CD14-positive monocyte (primary cell): ENCODE measurements at regions not wholly inside any gene's neighbourhood (a gene's known extent, or its start where the extent isn't known, plus 50 kb on each side); places are given as distances from the start of the nearest gene placed in this dataset.

Source experiments
- DNase-seq, 3 donors: peaks; one replicate each; pipeline ENCODE4 v3.0.0-alpha.2; 2011 to 2022
- H2AFZ ChIP-seq: 2 replicates; pipeline ENCODE4 v1.6.0; 2012; ENCODE audit warnings: mild to moderate bottlenecking, low read depth, low read length, inconsistent platforms; ENCODE audit not compliant: insufficient read depth, poor library complexity, severe bottlenecking
- H3K27ac ChIP-seq, 2 donors: 1 replicate in 1 of 2; 2 replicates in 1 of 2; pipeline ENCODE4 v1.5.1; 2012 to 2013; ENCODE audit warnings: low read length in 2 of 2, control low read depth in 1 of 2, inconsistent platforms in 1 of 2, low read depth in 1 of 2, mild to moderate bottlenecking in 1 of 2
- H3K27me3 ChIP-seq, 2 donors: one replicate each; pipeline versions ENCODE4 v1.6.0 to v1.6.1; 2011 to 2013; ENCODE audit warnings: low read length in 2 of 2; ENCODE audit not compliant: control insufficient read depth in 2 of 2, insufficient read depth in 2 of 2
- H3K36me3 ChIP-seq, 2 donors: replicated peaks in 1 of 2; 1 replicate in 1 of 2; 2 replicates in 1 of 2; pipeline versions ENCODE4 v1.5.1 to v1.6.1; 2012 to 2013; ENCODE audit warnings: low read length in 2 of 2, control low read depth in 1 of 2, inconsistent platforms in 1 of 2, mild to moderate bottlenecking in 1 of 2; ENCODE audit not compliant: insufficient read depth in 2 of 2, control insufficient read depth in 1 of 2
- H3K4me1 ChIP-seq, 2 donors: 1 replicate in 1 of 2; 2 replicates in 1 of 2; pipeline versions ENCODE4 v1.5.1 to v1.6.1; 2012 to 2013; ENCODE audit warnings: low read length in 2 of 2, control low read depth in 1 of 2, inconsistent platforms in 1 of 2, mild to moderate bottlenecking in 1 of 2, moderate library complexity in 1 of 2; ENCODE audit not compliant: insufficient read depth in 2 of 2, control insufficient read depth in 1 of 2
- H3K4me2 ChIP-seq: replicated peaks from 2 replicates; pipeline ENCODE3; 2012; ENCODE audit warnings: low read length, moderate library complexity, mild to moderate bottlenecking; ENCODE audit not compliant: poor library complexity, severe bottlenecking; ENCODE audit errors: extremely low read depth
- H3K4me3 ChIP-seq, 3 experiments: fragments of 200-600 bp in 1 of 3; sonication (generic) in 1 of 3; replicated peaks in 1 of 3; 1 replicate in 2 of 3; 2 replicates in 1 of 3; pipeline ENCODE4 v1.5.1; 2011 to 2013; ENCODE audit warnings: low read length in 3 of 3, mild to moderate bottlenecking in 3 of 3, control low read depth in 2 of 3, low read depth in 2 of 3, inconsistent platforms in 1 of 3, moderate library complexity in 1 of 3
- H3K79me2 ChIP-seq: 2 replicates; pipeline ENCODE4 v1.6.0; 2012; ENCODE audit warnings: mild to moderate bottlenecking, control low read depth, inconsistent platforms, low read length, moderate library complexity; ENCODE audit not compliant: insufficient read depth
- H3K9ac ChIP-seq: 2 replicates; pipeline ENCODE4 v1.6.0; 2017; ENCODE audit warnings: low read length, mild to moderate bottlenecking; ENCODE audit not compliant: insufficient read depth, poor library complexity, severe bottlenecking
- H3K9me3 ChIP-seq, 2 donors: replicated peaks in 1 of 2; 1 replicate in 1 of 2; 2 replicates in 1 of 2; pipeline versions ENCODE4 v1.5.1 to v1.6.1; 2012 to 2013; ENCODE audit warnings: low read length in 2 of 2, control low read depth in 1 of 2; ENCODE audit not compliant: control insufficient read depth in 1 of 2, insufficient read depth in 1 of 2
- H4K20me1 ChIP-seq: 2 replicates; pipeline ENCODE4 v1.6.0; 2012; ENCODE audit warnings: mild to moderate bottlenecking, low read length, control low read depth, moderate library complexity; ENCODE audit not compliant: insufficient read depth
- H3K27ac Mint-ChIP-seq, 7 donors: one replicate each; pipeline ENCODE4 v1.8.0; 2020; ENCODE audit warnings: mild to moderate bottlenecking in 7 of 7, mixed read lengths in 7 of 7, moderate library complexity in 6 of 7, inconsistent platforms in 2 of 7
- H3K27me3 Mint-ChIP-seq, 3 donors: one replicate each; pipeline ENCODE4 v1.8.0; 2021 to 2022; ENCODE audit warnings: low read depth in 3 of 3, mild to moderate bottlenecking in 3 of 3, mixed read lengths in 3 of 3, moderate library complexity in 3 of 3, inconsistent platforms in 1 of 3
- H3K36me3 Mint-ChIP-seq, 2 donors: one replicate each; pipeline ENCODE4 v1.8.0; 2020; ENCODE audit warnings: mixed read lengths in 2 of 2, inconsistent platforms in 1 of 2, mild to moderate bottlenecking in 1 of 2
- H3K4me1 Mint-ChIP-seq: one replicate; pipeline ENCODE4 v1.8.0; 2020; ENCODE audit warnings: mild to moderate bottlenecking, mixed read lengths
- H3K4me3 Mint-ChIP-seq, 2 donors: one replicate each; pipeline ENCODE4 v1.8.0; 2020; ENCODE audit warnings: mild to moderate bottlenecking in 2 of 2, mixed read lengths in 2 of 2, moderate library complexity in 1 of 2
- H3K9me3 Mint-ChIP-seq, 7 donors: one replicate each; pipeline ENCODE4 v1.8.0; 2020 to 2022; ENCODE audit warnings: mixed read lengths in 7 of 7, mild to moderate bottlenecking in 6 of 7, moderate library complexity in 6 of 7, inconsistent platforms in 2 of 7
- WGBS: methylation state at CpG from one replicate; pipeline ENCODE4 v1.1.5; 2013; ENCODE audit warnings: missing lambda C conversion rate; ENCODE audit not compliant: insufficient coverage; 5-methylcytosine and 5-hydroxymethylcytosine counted together
- intact Hi-C, 2 donors: fragments of 100-400 bp; cut with micrococcal nuclease; formaldehyde crosslinking; loops; one replicate each; pipeline versions ENCODE4 v1.15.0 to v1.15.1; 2023
- TF ChIP-seq, protein P1 (sequence below): fragments of 200-600 bp; IDR thresholded peaks from one replicate; pipeline ENCODE4 v1.8.0; 2022; ENCODE audit warnings: antibody characterized with exemption, mild to moderate bottlenecking

DNA sequence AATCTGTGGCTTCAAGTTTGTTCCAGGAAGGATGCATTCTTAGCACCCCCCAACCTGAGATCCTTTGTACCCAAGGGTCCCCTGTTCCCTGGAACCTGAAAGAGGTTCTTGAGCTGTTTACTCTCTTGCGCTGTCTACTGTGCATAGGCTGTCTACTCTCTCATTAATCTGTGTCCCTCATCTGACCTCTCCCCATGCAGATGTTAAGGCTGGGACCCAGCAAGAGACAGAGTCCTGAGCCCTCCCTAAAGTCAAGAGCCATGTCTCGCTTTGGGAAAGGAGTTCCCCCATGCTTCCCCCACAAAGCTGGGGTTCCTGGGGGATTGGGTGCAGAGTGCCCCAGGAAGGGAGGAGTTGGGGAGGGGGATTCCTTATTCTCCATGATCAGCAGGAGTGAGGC, 312.9 kb downstream of the CYP26B1 start:
- H3K27me3 Mint-ChIP-seq: peaks cover 0 to 5% (median 4%) of the 10 kb centered on the region in 3 donors

DNA sequence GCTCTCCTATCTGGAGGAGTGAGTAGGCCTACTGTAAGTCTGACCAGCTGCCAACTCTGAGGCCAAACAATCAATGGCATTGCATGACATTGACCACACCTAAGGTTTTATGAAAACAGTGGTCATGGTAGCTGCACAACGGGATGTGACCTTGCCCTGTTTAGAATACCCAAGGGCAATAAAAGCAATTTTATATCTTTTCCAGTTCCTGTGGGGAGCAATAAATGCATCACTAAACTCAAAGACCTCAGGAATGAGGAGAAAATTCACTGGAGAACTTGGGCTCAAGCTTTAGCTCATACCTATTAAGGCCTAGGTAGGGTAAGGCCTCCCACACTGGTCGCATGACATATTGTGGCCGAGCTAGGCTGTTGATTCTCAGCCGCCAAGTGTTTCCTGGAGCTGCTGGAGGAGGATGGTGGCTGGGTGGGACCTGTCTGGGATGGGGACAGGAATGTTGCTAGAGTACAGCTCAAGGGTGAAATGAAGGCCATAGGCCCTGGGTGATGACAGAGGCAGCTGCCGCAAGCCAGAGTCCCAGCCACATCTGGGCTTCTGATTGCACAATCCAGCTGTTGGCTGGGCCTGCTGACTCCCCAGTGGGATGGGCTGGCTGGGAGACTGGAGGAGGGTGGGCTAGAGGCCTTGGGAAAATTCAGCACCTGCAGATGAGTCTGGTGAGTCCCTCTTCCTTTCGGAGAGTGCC, 313.7 kb downstream of the CYP26B1 start:
- H3K4me3 ChIP-seq: no peak overlapping the region
- H3K79me2 ChIP-seq: no peaks in the 10 kb centered on the region
- no peak for DNase-seq
- no peaks in the 10 kb centered on the region for H3K27me3 ChIP-seq
- Mint-ChIP-seq H3K36me3 (no peaks in the 10 kb centered on the region), H3K9me3 (peaks cover 0 to 2% (median 0%) of the 10 kb centered on the region in 7 donors), H3K4me3 (no peak overlapping the region), H3K4me1 (no peaks in the 10 kb centered on the region), H3K27me3 (peaks cover 0 to 6% (median 4%) of the 10 kb centered on the region in 3 donors), H3K27ac (no peak overlapping the region)
- intact Hi-C loops: no loop called here
- H3K9me3 ChIP-seq: no peaks in the 10 kb centered on the region
- TF ChIP-seq, protein P1, sequence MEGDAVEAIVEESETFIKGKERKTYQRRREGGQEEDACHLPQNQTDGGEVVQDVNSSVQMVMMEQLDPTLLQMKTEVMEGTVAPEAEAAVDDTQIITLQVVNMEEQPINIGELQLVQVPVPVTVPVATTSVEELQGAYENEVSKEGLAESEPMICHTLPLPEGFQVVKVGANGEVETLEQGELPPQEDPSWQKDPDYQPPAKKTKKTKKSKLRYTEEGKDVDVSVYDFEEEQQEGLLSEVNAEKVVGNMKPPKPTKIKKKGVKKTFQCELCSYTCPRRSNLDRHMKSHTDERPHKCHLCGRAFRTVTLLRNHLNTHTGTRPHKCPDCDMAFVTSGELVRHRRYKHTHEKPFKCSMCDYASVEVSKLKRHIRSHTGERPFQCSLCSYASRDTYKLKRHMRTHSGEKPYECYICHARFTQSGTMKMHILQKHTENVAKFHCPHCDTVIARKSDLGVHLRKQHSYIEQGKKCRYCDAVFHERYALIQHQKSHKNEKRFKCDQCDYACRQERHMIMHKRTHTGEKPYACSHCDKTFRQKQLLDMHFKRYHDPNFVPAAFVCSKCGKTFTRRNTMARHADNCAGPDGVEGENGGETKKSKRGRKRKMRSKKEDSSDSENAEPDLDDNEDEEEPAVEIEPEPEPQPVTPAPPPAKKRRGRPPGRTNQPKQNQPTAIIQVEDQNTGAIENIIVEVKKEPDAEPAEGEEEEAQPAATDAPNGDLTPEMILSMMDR: no peak
- WGBS: 94% methylated on average over 5 of the region's 6 CpGs
- no peaks in the 10 kb centered on the region for H3K36me3 ChIP-seq
- H3K27ac ChIP-seq: no peak overlapping the region
- H3K9ac ChIP-seq: no peak overlapping the region
- no peak overlapping the region for H2AFZ ChIP-seq
- H3K4me1 ChIP-seq: no peaks in the 10 kb centered on the region
- no peak overlapping the region for H3K4me2 ChIP-seq
- H4K20me1 ChIP-seq: no peaks in the 10 kb centered on the region

More for the DNA sequence above, 312.9 kb downstream of the CYP26B1 start:
- intact Hi-C loops: no loop called here
- H3K4me3 ChIP-seq: no peak overlapping the region
- H3K4me1 Mint-ChIP-seq: no peaks in the 10 kb centered on the region
- no peak overlapping the region for H3K27ac ChIP-seq
- H3K36me3 Mint-ChIP-seq: no peaks in the 10 kb centered on the region
- H3K36me3 ChIP-seq: no peaks in the 10 kb centered on the region
- no peaks in the 10 kb centered on the region for H4K20me1 ChIP-seq
- no peak overlapping the region for H3K9ac ChIP-seq
- no peaks in the 10 kb centered on the region for H3K9me3 ChIP-seq
- no peaks in the 10 kb centered on the region for H3K27me3 ChIP-seq
- peak overlapping the region in 1 of 7 donors; percentile 4 for H3K27ac Mint-ChIP-seq
- DNase-seq: no peak
- no peaks in the 10 kb centered on the region for H3K4me1 ChIP-seq
- H3K4me2 ChIP-seq: no peak overlapping the region
- no peak overlapping the region for H3K4me3 Mint-ChIP-seq
- H3K9me3 Mint-ChIP-seq: peaks cover 0 to 2% (median 0%) of the 10 kb centered on the region in 7 donors
- H2AFZ ChIP-seq: no peak overlapping the region
- no peaks in the 10 kb centered on the region for H3K79me2 ChIP-seq
- TF ChIP-seq, protein P1: no peak
- WGBS: 89% methylated on average over 1 of the region's 2 CpGs
